Myocyte (in vitro differentiated cells): ENCODE measurements at regions not wholly inside any gene's neighbourhood (a gene's known extent, or its start where the extent isn't known, plus 50 kb on each side); places are given as distances from the start of the nearest gene placed in this dataset.
"Not testable (repeated sequence)": the region's sequence is repeated elsewhere in the genome, so short reads cannot be mapped to it uniquely, and the experiment has no call there.

Experiments
- DNase-seq: peaks from one replicate; pipeline ENCODE4 v3.0.0-alpha.2; 2012; ENCODE audit warnings: low read depth

DNA sequence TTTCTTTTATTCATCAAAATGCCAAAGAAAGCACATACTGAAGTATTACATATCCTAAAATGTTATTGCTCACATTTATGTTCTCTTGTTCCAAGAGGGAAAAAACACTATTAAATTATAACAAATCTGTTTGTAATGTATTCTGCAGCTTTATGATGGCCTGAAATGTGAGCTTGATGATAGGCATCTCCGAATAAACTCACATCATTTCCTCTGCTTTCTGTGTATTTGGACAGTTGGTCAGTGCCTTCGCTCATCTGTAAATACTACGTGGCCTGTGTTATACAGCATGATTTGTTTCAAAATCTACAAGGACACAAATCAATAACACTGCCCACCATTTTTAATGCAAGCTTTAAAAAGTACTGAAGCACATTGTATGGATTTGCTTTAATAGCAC, 672.8 kb upstream of the SYT4 start:
- DNase-seq, result no peak

- no peak for DNase-seq
These were observed 675.1 kb upstream of the SYT4 start for GRCh38 chr18:43952398-43952797.

GRCh38 chr18:43961722-43962121, 684.4 kb upstream of the SYT4 start:
- DNase-seq, result no peak

GRCh38 chr18:43964666-43965065, 687.4 kb upstream of the SYT4 start:
- DNase-seq, result no peak

DNA sequence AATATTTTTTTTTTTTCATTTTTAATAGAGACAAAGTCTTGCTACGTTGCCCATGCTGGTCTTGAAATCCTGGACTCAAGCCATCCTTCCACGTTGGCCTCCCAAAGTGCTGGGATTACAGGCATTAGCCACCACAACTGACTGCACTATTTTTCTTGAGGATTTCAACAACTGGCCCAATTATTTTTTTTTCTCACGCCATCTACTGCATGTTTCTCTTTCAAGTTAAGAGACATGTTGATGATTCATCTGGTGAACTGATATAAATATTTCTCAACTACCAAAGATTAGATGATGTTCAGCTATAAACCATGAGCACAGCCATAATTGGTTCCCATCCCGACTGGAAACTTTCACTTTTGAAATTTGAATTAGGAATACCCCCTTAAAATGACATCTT, 688.4 kb upstream of the SYT4 start:
- DNase-seq, result no peak

GRCh38 chr18:43970656-43971055, 693.4 kb upstream of the SYT4 start:
- DNase-seq, result no peak

GRCh38 chr18:43978174-43978573, 700.9 kb upstream of the SYT4 start:
- DNase-seq, result no peak

DNA sequence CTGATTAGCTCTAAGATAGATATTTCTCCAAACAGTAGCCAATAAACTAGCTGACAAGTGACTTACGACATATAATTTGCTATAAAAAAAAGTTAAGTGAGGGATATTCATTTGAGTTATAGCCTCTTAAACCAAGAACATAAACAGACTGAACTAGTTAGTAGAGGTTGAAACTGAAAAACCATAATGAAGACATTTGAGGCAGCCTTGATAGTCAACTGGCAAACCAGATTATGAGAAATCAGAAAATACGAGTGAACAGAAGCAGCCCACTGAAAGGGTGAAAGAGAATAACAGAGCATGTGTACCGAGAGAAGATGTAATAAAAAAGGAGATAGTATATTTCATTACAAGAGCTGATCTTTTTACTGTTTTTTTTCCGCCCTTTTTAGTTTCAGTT, 698.1 kb upstream of the SETBP1 start:
- no peak for DNase-seq

- DNase-seq, result not testable (repeated sequence)
These were observed 693.6 kb upstream of the SETBP1 start for GRCh38 chr18:43987061-43987460.

GRCh38 chr18:43992741-43993140, 687.9 kb upstream of the SETBP1 start:
- no peak for DNase-seq

DNA sequence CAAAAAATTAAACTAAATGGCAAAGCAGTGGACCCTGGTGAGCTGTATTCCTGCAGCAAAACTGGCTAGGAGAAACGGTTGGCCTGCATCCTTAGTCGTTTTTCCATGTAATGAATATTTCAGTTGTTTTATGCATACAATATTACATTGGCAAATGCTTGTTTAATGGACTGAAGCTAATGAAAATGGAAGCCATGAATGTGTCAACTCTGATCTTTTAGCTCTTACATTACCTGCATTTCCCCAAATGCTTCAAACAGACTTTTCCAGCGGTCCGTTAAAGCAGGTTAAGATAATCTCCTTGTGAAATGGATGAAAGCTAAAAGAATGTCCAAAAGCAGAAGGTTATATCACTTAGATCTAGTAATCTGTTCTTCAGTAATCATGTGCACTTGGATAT, 686.3 kb upstream of the SETBP1 start:
- no peak for DNase-seq

DNA sequence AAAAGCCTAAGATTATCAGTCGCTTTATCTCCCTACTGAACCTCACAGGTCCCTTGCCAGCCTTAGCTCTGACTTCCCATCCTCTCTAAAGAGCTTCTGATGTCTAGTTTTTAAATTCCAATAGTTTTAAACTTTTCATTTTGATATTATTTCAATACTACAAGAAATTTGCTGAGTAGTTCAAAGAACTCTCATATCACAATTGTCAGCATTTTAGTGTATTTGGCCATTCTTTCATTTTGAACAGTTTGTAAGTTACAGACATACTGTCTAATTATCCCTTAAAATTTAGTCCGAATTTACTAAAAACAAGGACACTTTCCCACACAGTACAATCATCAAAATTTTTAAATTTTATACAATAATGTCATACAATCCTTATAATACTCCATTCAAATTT, 666.8 kb upstream of the SETBP1 start:
- DNase-seq, result no peak

- DNase-seq, result no peak
These were observed 655.3 kb upstream of the SETBP1 start for GRCh38 chr18:44025421-44025820.

GRCh38 chr18:44028109-44028508, 652.6 kb upstream of the SETBP1 start:
- DNase-seq, result no peak

DNA sequence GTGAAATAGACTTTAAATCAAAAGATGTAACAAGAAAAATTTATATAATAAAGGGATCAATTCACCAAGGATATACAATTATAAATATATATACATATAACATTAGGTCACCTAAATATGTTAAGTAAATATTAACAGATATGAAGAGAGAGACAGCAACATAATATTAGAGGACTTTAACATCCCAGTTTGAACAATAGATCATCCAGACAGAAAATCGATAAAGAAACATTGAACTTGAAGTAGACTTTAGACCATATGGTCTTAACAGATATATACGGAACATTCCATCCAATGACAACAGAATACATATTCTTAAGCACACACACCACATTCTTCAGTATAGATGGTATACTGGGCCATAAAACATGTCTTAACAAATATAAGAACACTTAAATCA, 649.6 kb upstream of the SETBP1 start:
- no peak for DNase-seq

- DNase-seq, result peak; percentile 69
These were observed 647.5 kb upstream of the SETBP1 start for GRCh38 chr18:44033144-44033701.

GRCh38 chr18:44035554-44035953, 645.1 kb upstream of the SETBP1 start:
- DNase-seq, result no peak

- DNase-seq, result peak; percentile 2
These were observed 644.2 kb upstream of the SETBP1 start for GRCh38 chr18:44036501-44036900.

DNA sequence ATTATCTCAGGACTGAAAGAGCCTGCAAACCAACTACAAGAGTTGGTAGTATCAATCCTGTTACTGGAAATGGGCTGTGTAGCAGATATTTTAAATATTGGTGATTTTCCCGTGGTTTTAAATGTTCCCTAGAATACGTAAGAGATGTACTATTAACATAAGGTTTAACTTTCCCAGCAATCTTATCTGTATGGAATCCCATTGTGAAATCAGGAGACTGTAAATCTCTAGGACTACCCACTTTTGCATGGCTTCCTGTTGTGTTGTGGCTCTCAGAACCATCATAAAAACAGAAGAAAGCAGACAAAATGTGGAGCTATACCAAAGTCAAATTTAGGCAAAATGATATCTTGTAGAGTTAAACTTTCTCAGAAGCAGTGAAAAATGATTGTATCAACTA, 641.5 kb upstream of the SETBP1 start:
- no peak for DNase-seq

- DNase-seq, result no peak
These were observed 640.9 kb upstream of the SETBP1 start for GRCh38 chr18:44039826-44040225.

DNA sequence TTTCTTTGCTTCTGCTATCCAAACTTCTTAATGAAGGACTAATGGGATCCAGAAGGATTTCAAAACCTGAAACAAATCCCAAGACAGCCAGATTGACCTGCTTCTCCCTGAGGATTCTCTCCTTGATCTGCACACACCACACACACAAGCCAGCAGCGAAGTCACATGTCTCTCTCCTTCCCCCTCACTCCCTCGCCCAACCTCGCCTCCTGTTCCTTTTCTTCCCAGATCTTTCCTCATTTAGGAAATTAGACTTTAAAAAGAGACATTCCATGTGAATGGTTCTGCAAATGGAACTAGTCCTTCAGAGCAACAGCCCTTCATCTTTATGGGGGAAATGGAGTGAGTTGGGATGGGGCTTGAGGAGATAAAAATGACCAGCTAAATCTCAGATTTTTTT, 639.1 kb upstream of the SETBP1 start:
- DNase-seq, result no peak

GRCh38 chr18:44041961-44042360, 638.7 kb upstream of the SETBP1 start:
- DNase-seq, result no peak

GRCh38 chr18:44046376-44046975, 634.2 kb upstream of the SETBP1 start:
- no peak for DNase-seq

- no peak for DNase-seq
These were observed 633.1 kb upstream of the SETBP1 start for GRCh38 chr18:44047585-44047984.
